Left lung (tissue), 4 donors: ENCODE measurements at regions not wholly inside any gene's neighbourhood (a gene's known extent, or its start where the extent isn't known, plus 50 kb on each side); places are given as distances from the start of the nearest gene placed in this dataset.

ENCODE experiments used
- ATAC-seq: fragments of 200-7000 bp; cut with Tn5 transposase; one replicate; pipeline ENCODE4 v1.9.1; 2020; ENCODE audit warnings: moderate library complexity
- DNase-seq, 4 donors: peaks; one replicate each; pipeline ENCODE4 v3.0.0-alpha.2; 2013 to 2020
- H3K27ac ChIP-seq, 2 donors: fragments of 200-600 bp; sonication (generic) in 1 of 2; one replicate each; pipeline versions ENCODE4 v1.5.0 to v1.8.0; 2020 to 2021
- H3K27me3 ChIP-seq, 2 donors: fragments of 200-600 bp; sonication (generic) in 1 of 2; one replicate each; pipeline versions ENCODE4 v1.5.0 to v1.8.0; 2020 to 2021
- H3K36me3 ChIP-seq, 2 donors: fragments of 200-600 bp; sonication (generic) in 1 of 2; one replicate each; pipeline versions ENCODE4 v1.5.0 to v1.8.0; 2020 to 2021
- H3K4me1 ChIP-seq, 2 donors: fragments of 200-600 bp; one replicate each; pipeline ENCODE4 v1.8.0; 2021
- H3K4me3 ChIP-seq, 2 donors: fragments of 200-600 bp; sonication (generic) in 1 of 2; one replicate each; pipeline versions ENCODE4 v1.5.0 to v1.8.0; 2020 to 2021; ENCODE audit warnings: mild to moderate bottlenecking in 1 of 2
- H3K9me3 ChIP-seq, 2 donors: fragments of 200-600 bp; sonication (generic) in 1 of 2; one replicate each; pipeline versions ENCODE4 v1.5.0 to v1.8.0; 2020 to 2021
- CTCF ChIP-seq, 2 donors: fragments of 200-600 bp; sonication (generic) in 1 of 2; IDR thresholded peaks; one replicate each; pipeline versions ENCODE4 v1.5.0 to v1.8.0; 2021; ENCODE audit warnings: antibody characterized with exemption in 2 of 2
- intact Hi-C, 2 donors: fragments of 100-400 bp; cut with DNase I; formaldehyde crosslinking; loops; one replicate each; pipeline versions ENCODE4 v1.11.2 to v1.14.2; 2022
- donor health status: DM: no; HTN: yes; CAD: no.
- donor health status: DM: no; HTN: no; CAD: no.

- no peak for ATAC-seq
- no peak for TF ChIP-seq CTCF (IDR thresholded peaks at IDR 0.05)
- no peak overlapping the region for H3K27ac ChIP-seq
These were observed 87.6 kb downstream of the MAIP1 start for GRCh38 chr2:200042944-200043343.

GRCh38 chr2:200044453-200044852, 89.1 kb downstream of the MAIP1 start:
- no peak overlapping the region for H3K27ac ChIP-seq
- H3K9me3 ChIP-seq: peaks cover 0 to 14% of the 10 kb centered on the region in 2 donors
- H3K36me3 ChIP-seq: no peaks in the 10 kb centered on the region
- no peaks in the 10 kb centered on the region for H3K27me3 ChIP-seq
- no peaks in the 10 kb centered on the region for H3K4me1 ChIP-seq
- no peak for DNase-seq
- no peak overlapping the region for H3K4me3 ChIP-seq
- ATAC-seq: no peak
- intact Hi-C loops: no loop called here
- no peak for TF ChIP-seq CTCF (IDR thresholded peaks at IDR 0.05)

More at GRCh38 chr2:200042944-200043343, 87.6 kb downstream of the MAIP1 start:
- no peak for DNase-seq
- intact Hi-C loops: no loop called here
- no peaks in the 10 kb centered on the region for H3K4me1 ChIP-seq
- no peaks in the 10 kb centered on the region for H3K27me3 ChIP-seq
- peaks cover 0 to 14% of the 10 kb centered on the region in 2 donors for H3K9me3 ChIP-seq
- no peaks in the 10 kb centered on the region for H3K36me3 ChIP-seq
- no peak overlapping the region for H3K4me3 ChIP-seq

- H3K9me3 ChIP-seq: peaks cover 0 to 14% of the 10 kb centered on the region in 2 donors
- intact Hi-C loops: no loop called here
- TF ChIP-seq CTCF (IDR thresholded peaks at IDR 0.05): no peak
- H3K4me1 ChIP-seq: no peaks in the 10 kb centered on the region
- H3K27ac ChIP-seq: no peak overlapping the region
- H3K36me3 ChIP-seq: no peaks in the 10 kb centered on the region
- ATAC-seq (no peak), DNase-seq (no peak)
- H3K4me3 ChIP-seq: no peak overlapping the region
- H3K27me3 ChIP-seq: no peaks in the 10 kb centered on the region
These were observed 93.0 kb downstream of the MAIP1 start for GRCh38 chr2:200048421-200048820.

- TF ChIP-seq CTCF (IDR thresholded peaks at IDR 0.05): no peak
- Histone ChIP-seq H3K4me1 (no peaks in the 10 kb centered on the region), H3K9me3 (peaks cover 0 to 14% of the 10 kb centered on the region in 2 donors), H3K27me3 (no peaks in the 10 kb centered on the region), H3K4me3 (no peak overlapping the region), H3K36me3 (no peaks in the 10 kb centered on the region), H3K27ac (no peak overlapping the region)
- intact Hi-C loops: no loop called here
- DNase-seq (no peak), ATAC-seq (no peak)
These were observed 93.7 kb downstream of the MAIP1 start for GRCh38 chr2:200049086-200049485.

GRCh38 chr2:200050921-200051610, 95.7 kb downstream of the MAIP1 start:
- Histone ChIP-seq H3K27ac (no peak overlapping the region), H3K36me3 (no peaks in the 10 kb centered on the region), H3K9me3 (peaks cover 0 to under 1% of the 10 kb centered on the region in 2 donors), H3K4me1 (no peaks in the 10 kb centered on the region), H3K4me3 (no peak overlapping the region), H3K27me3 (no peaks in the 10 kb centered on the region)
- no peak for TF ChIP-seq CTCF (IDR thresholded peaks at IDR 0.05)
- no peak for DNase-seq
- ATAC-seq: no peak
- intact Hi-C loops: no loop called here
